ENCODE measurements at regions not wholly inside any gene's neighbourhood (a gene's known extent, or its start where the extent isn't known, plus 50 kb on each side); places are given as distances from the start of the nearest gene placed in this dataset.

DNA sequence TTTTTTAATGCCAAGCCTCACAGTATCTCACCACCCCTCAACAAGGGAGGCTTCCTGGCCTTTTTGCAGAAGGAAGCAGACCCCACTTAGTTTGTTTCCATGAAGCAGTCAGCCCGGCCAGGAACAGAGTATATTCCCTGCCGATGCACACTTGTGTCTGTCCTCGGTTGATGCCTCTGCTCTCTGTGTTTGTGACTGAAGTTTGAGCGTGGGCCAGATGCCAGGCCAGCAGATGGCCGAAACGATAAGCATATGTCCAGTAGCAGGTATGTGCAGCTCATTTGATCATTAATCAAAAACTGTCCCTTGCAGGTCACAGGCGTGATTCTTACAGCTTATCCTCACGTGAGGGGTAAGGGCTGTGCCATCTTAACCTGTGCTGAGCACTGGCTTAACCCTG, 144.0 kb downstream of the IRS2 start:
- DNase-seq: no peak

GRCh38 chr13:109636736-109637135, 149.6 kb downstream of the IRS2 start:
- DNase-seq: no peak

DNA sequence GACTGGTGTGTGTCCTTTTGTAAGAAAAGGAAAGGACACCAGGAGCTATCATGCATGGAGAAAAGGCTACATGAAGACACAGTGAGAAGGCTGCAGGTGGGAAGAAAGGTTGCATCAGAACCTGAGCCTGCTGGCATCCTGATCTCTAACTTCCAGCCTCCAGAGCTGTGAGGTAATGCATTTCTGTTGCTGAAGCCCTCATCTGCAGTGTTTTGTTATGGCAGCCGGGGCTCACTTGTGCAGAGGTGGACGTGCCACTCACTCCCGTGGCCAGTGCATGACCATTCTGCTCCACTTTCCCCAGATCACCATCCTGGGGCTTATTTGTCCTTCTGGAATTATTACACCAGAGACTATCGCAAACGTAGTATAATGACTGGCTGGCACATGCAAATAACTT, 155.3 kb downstream of the IRS2 start:
- no peak for DNase-seq

DNA sequence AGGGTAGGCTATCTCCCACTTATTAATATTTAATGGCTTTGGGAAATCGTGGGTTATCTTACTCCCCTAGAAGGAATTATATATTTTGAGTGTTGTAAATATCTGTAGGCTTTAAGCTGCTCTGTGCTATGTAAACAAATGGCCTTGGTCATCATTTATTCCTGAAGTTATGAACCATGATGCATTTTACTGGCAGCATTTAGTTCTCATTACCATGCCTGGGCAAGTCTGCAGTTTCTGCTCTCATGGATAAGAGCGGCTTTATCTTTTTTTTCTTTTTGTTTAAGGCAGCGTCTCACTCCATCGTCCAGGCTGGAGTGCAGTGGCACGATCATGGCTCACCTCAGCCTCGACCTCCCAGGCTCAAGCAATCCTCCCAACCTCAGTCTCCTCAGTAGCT, 156.1 kb downstream of the IRS2 start:
- no peak for DNase-seq

- DNase-seq: no peak
These were observed 156.6 kb downstream of the IRS2 start for GRCh38 chr13:109629737-109630136.

DNA sequence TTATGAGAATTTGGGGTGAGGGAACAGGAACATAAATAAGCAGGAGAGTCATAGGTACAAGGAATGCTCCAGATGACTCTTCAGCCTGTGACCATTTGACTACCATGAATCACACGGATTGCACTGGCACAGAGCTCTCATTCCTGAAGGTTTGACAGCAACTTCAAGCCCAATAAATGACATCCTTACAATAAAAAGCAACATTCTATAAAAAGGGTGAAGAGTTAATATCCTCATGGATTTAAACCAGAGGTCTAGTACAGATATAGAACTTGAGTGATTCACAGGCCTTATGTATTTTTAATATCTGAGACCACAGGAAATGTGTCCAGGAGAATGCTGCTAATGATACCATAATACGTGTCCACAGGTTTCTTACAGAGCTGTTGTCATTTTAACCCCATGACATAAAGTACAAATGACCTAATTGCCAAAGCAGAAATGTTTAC, 158.1 kb downstream of the IRS2 start:
- no peak for DNase-seq

DNA sequence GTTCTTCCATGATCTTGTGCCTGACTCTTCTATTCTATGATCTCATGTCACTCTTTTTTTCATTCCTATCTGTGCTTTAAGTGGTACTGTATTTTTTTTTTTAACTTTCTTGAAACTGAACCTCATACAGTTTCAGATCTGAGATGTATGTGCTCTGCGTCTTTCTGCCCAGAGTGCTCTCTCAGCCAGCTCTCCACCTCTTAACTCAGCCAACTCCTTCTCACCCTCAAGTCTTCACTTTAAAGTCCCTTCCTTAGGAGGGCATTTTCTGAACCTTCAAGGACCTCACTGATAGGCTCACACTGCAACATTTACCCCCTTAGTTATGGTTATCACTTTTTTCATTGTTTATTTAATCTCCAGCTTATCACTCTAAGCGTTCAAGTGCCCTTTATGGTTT, 158.7 kb downstream of the IRS2 start:
- no peak for DNase-seq

GRCh38 chr13:109626386-109627171, 159.8 kb downstream of the IRS2 start:
- DNase-seq: no peak

GRCh38 chr13:109625156-109625555, 161.2 kb downstream of the IRS2 start:
- DNase-seq: no peak

GRCh38 chr13:109622006-109622405, 164.4 kb downstream of the IRS2 start:
- DNase-seq: no peak

- DNase-seq: no peak
These were observed 170.5 kb downstream of the IRS2 start for GRCh38 chr13:109615721-109616420.

- no peak for DNase-seq
These were observed 174.3 kb downstream of the IRS2 start for GRCh38 chr13:109611912-109612691.

DNA sequence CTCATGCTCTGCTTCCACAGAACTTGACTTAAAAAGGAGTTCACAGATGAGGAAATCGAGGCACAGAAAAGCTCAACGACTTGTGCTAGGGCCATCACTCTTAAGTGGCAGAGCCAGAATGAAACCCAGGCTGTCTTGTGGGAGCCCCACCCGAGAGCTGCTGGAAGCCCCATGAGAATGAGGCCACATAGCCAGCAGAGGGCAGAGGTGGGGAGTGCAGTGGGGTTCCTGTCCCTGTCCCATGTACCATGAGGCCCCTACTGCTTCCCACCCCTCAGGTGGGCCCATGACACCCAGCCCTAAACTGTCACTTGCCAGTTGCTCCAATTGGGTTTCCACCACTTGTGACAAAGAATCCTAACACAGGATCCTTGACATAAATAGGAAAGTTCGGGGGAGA, 175.9 kb downstream of the IRS2 start:
- no peak for DNase-seq

- no peak for DNase-seq
These were observed 177.9 kb downstream of the IRS2 start for GRCh38 chr13:109608503-109608902.

DNA sequence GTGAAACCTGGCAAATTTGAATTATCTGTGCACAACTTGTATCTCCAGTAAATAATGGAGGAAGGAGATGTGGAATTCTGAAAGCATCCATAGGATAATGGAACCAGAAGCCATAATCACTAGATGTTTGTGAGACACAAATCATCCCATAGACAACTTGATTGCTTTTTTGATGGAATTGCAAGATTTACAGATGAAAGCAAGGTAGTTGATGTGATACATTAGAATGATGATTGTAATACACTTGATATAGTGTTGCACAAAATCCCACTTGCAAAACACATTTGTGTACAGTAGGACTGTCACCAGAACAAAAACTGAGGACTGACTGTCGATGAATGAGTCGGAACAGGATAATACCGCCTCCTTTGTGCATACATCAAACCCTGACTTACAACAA, 178.3 kb downstream of the IRS2 start:
- no peak for DNase-seq

DNA sequence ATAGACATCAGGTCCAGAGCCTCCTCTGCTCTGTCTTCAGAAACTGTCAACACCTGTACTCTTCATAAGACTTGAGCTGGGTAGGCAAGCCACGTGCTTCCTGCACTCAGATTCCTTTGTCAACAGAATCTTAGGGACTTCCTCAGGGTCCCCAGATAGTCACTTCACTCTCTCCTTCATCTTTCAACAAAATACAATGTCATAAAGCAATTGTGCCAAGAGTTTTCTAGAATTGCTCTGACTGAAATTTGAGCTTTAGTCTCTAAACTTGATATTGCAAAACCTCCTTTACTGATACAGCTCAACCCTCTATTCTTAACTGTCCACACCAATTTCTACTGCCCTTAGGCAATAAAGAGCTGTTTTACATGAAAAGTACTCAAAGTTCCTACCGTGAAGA, 179.9 kb downstream of the IRS2 start:
- no peak for DNase-seq

DNA sequence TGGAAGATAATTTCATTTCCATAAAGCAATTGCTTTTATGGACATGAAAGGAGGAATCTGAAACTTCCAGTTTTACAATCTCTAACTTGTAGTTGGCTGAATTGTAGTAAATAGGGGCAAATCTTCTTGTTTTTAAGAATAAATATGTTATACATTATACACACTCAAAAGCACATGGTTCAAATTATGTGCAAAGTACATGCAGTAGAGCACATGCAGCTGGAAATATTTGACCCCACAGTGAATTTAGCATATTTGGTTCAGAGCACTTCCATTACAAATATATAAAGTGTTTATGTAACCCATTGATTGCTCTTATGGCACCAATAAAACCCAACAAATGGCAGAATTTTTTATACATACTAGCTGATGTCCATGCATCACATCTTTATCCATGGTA, 180.5 kb downstream of the IRS2 start:
- no peak for DNase-seq

DNA sequence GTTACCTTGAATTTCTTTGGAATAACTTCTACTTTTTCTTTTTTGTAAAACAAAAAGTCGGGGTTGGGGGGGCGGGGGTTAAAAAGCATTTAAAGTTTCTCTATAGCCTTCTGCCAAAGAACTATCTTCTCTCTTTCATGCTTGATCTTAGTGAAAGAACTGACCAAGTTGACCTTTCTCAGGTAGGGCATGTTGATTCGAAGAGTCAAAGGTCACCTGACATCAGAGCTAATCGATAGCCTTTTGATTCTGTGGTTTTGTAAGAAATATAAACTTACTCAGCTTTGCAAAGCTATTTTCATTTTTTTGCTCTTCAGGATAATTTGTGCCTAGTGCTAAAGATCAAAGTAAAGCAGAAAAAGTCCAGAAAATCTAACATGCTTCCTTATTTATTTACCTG, 181.5 kb downstream of the IRS2 start:
- no peak for DNase-seq

- no peak for DNase-seq
These were observed 184.0 kb downstream of the IRS2 start for GRCh38 chr13:109602356-109602755.

DNA sequence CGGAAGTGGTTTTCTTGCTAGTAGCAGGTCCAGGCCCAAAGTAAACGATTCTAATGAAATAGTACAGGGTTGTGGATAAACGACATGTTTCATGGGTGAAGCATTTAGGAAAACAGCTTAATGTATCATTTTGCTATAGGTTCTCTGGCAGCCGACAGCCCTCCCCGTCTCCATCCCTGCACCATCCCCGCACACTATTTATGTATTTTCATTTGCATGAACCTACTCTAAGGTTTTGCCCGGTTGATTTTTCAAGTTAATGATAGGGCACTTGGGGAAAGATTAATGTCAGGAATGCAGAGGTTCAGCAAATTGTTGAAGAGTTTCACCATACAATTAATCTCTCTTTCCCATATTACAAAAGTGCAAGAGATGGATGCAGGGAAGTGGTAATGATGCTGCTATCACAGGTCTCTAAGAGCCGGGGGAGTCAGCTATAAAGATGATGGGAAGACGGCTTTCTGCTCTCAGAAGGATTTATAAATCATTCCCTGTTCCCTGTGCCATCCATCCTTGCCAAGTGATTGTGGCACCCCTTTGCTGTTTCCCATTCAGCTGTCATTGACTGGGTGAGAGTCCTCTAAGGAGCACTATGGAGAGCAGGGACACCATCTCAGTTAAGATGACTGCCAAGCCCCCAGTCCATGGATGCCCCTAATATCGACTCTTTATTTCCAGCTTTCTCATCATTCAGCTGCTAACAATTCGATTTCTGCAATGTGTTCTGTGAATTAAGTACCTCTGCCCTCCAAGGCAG, 186.3 kb downstream of the IRS2 start:
- no peak for DNase-seq

GRCh38 chr13:109595471-109595870, 190.9 kb downstream of the IRS2 start:
- no peak for DNase-seq

DNA sequence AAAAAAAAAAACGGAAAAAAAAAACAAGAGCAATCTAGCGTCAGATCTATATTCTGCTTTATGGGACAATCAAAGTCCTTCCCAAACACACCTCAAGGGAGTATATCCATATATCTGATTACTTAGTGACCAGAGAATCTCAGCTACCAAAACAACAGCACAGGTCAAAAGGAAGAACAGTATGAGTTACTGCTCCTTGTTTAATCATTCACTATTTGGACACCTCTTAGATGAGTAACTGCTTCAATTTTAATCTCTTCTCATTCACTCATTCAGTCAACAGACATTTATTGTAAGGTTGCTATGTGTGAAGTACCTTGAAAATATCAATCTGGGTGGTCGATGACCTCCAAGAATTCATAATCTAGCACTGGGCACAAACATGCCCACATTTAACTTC, 193.2 kb downstream of the IRS2 start:
- DNase-seq: no peak

- DNase-seq: no peak
These were observed 193.6 kb downstream of the IRS2 start for GRCh38 chr13:109592770-109593169.
